T-helper 1 cell treated with Interleukin-12 subunit alpha and Interleukin-12 subunit beta and Interleukin-4 antibody, amounts not matched to agents 30 ng/mL and 1 ng/mL, for 36 hours (primary cell): ENCODE measurements at regions not wholly inside any gene's neighbourhood (a gene's known extent, or its start where the extent isn't known, plus 50 kb on each side); places are given as distances from the start of the nearest gene placed in this dataset.
"Not testable (repeated sequence)": the region's sequence is repeated elsewhere in the genome, so short reads cannot be mapped to it uniquely, and the experiment has no call there.

Experiments used
- intact Hi-C: fragments of 100-400 bp; cut with micrococcal nuclease; formaldehyde crosslinking; loops from one replicate; pipeline ENCODE4 v1.15.1; 2024

DNA sequence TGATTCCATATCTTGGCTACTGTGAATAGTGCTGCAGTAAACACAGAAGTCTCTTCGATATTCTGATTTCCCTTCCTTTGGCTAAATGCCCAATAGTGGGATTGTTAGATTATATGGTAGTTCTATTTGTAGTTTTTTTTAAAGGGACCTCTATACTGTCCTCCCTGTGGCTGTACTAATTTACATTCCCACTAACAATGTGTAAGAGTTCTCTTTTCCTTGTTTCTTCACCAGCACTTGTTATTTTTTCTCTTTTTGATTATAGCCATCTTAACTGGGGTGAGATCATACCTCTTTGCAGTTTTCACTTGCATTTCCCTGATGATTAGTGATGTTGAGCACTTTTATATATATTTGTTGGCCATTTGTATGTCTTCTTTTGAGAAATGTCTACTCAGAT, 102.0 kb downstream of the CARTPT start:
- intact Hi-C loops = no loop called here

DNA sequence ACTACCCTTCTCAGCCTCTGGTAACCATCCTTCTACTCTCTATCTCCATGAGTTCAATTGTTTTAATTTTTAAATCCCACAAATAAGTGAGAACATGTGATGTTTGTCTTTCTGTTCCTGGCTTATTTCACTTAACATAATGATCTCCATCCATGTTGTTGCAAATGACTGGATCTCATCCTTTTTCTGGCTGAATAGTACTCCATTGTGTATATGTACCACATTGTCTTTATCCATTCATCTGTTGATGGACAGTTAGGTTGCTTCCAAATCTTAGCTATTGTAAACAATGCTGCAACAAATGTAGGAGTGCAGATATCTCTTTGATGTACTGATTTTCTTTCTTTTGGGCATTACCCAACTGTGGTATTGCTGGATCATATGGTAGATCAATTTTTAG, 103.0 kb downstream of the CARTPT start:
- intact Hi-C loops = not testable (repeated sequence)

- intact Hi-C loops = no loop called here
Observed at GRCh38 chr5:71825992-71826391, 106.9 kb downstream of the CARTPT start.

DNA sequence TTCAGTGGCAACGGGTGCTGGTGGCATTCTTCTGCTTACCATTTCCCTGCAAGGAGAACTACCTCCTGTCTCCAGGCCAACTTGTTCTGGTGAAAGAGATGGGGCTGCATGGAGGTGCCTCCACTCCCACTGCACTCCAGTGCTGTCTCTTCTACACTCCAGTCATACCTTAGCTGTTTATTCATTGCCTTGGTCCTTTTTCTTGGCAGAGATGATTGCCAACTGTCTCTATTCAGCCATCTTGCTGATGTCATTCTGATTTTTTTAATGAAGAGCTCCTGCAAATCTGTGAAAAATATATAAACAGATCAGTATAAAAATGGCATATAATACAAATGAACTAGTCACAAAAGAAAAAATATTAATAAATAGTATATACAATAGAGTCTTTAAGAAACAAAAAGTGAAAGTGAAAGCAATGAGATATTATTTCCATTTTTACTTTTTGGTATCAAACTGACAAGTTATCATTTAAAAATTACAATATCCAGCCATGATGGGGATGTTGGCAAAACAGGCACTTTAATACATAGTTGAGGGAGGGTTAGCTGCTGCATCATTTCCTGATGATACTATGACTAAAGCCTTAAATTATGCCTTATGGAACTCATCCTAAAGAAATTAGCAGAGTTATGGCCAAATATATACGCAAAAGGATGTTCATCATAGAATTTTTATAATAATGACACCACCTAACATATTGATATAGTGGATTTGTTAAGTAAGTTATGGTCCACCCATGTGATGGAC, 109.4 kb downstream of the CARTPT start:
- intact Hi-C loops = no loop called here

DNA sequence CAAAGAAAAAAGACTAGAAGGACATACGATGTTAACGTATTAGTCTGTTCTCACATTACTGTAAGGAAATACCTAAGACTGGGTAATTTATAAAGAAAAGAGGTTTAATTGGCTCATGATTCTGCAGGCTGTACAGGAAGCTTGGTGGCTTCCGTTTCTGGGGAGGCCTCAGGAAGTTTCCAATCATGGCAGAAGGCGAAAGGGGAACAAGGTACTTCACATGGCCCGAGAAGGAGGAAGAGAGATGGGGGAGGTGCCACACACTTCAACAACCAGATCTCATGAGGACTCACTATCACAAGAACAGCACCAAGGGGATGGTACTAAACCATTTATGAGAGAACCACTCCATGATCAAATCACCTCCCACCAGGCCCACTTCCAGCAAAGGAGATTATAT, 110.1 kb downstream of the CARTPT start:
- intact Hi-C loops = no loop called here

- intact Hi-C loops = no loop called here
Observed at GRCh38 chr5:71830681-71831539, 111.8 kb downstream of the CARTPT start.

- intact Hi-C loops = no loop called here
Observed at GRCh38 chr5:71832812-71833715, 114.0 kb downstream of the CARTPT start.

- intact Hi-C loops = no loop called here
Observed at GRCh38 chr5:71834601-71835000, 115.5 kb downstream of the CARTPT start.

GRCh38 chr5:71836084-71836483, 117.0 kb downstream of the CARTPT start:
- intact Hi-C loops = no loop called here

- intact Hi-C loops = no loop called here
Observed at GRCh38 chr5:71836559-71837112, 117.6 kb downstream of the CARTPT start.

- intact Hi-C loops = no loop called here
Observed at GRCh38 chr5:71838286-71838685, 119.2 kb downstream of the CARTPT start.

- intact Hi-C loops = no loop called here
Observed at GRCh38 chr5:71839096-71839884, 120.2 kb downstream of the CARTPT start.

DNA sequence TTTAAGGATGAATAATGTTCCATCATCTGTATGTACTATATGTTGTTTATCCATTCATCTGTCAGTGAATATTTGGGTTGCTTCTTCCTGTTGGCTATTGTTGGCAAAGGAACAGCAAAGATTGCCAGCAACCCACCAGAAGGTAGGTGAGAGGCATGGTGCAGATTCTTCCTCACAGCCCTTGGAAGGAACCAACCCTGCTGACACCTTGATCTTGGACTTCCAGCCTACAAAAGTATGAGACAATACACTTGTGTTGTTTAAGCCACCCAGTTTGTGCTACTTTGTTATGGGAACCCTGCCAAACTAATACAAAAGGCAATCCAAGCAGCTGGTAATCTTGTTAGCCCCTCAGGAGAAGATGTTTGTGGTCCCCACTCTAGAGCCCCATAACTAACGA, 122.0 kb downstream of the CARTPT start:
- intact Hi-C loops = no loop called here

- intact Hi-C loops = no loop called here
Observed at GRCh38 chr5:71843111-71843510, 124.0 kb downstream of the CARTPT start.

DNA sequence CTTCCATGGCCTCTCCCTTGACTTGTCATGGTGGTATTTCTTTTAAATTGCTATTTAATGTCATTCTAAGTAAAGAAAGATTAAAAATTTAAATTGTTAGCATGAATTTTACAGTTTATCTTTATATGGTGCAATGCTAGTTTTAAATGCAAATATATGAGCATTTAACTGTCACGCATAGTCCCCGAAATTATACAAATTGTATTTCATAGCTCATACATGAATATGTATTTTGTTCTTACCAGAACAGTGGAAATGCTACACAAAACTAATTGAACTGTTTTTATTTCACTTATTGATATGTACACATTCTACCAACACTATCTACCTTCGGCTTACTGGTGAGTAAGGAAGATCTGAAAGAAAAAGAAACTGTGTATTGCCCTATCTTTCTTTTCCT, 125.8 kb downstream of the CARTPT start:
- intact Hi-C loops = no loop called here

DNA sequence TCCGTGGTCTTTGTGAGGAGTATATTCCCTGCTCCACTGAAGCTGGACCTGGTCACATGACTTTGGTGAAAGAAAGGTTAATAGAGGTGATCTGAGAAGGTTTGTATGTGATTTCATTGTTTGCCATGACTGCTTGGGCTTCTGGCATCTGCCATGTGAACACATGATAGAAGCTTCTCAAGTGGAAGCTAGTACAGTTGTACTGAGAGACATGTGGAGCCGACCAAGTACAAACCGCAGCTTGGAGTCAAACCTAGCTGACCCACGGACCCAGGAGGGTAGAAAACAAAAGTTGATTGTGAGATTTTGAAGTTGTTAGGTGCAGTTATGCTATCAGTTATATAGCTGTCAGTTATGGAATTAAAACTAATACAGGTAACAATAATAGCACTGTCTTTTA, 140.4 kb downstream of the CARTPT start:
- intact Hi-C loops = no loop called here

DNA sequence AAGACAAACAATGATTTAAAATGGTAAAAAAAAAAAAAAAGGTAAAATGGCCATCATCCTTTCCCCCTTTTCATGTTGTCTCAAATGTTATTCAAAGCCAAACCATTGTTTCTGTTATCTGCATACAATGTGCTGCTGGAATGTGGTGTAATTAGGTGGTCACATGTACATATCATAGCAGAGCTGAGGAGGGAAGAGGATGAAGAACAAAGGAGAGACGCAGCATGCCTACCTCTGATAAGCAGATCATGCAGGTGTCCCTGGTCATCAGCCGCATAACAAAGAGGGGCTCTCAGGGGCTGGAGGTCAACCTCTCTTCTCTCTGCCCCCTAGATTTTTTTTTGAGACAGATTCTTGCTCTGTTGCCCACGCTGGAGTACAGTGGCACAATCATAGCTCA, 141.0 kb downstream of the CARTPT start:
- intact Hi-C loops = no loop called here

- intact Hi-C loops = no loop called here
Observed at GRCh38 chr5:71861682-71862081, 142.6 kb downstream of the CARTPT start.

GRCh38 chr5:71862087-71862486, 143.0 kb downstream of the CARTPT start:
- intact Hi-C loops = no loop called here

DNA sequence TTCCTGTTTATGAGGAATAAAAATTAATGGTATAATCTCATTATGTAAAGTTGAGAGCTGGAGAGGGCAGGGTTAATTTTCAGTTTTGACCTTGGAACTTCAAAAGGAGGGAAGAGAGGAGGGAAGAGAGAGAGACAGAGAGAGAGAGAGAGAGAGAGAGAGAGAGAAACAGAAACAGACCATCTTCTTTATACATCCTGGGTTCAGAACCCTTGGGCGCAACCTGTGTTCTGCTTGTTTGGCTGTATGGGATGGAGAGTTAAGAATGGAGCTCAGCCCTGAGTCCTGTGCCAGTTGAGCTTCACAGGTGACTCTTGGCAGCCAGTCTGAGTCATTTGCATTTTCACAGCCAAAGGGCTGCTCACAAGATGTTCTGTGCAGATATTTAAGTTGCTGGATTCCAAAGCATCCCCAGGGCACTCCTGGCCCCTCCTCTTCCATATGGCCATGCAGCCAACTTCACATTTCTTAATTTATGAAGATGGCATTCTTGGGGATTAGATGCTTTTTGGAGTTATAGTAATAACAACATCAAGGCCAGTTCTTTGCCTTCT, 143.5 kb downstream of the CARTPT start:
- intact Hi-C loops = no loop called here
